SU-DHL-6 (cell line): ENCODE measurements at regions not wholly inside any gene's neighbourhood (a gene's known extent, or its start where the extent isn't known, plus 50 kb on each side); places are given as distances from the start of the nearest gene placed in this dataset.

ENCODE experiments used
- EZH2phosphoT487 ChIP-seq: fragments of 200-600 bp; sonication (generic), shearing (Covaris generic); conservative IDR thresholded peaks from 2 replicates; pipeline ENCODE4 v1.6.1; 2018; ENCODE audit warnings: mild to moderate bottlenecking, antibody characterized with exemption, low read length, moderate library complexity, mixed read lengths
- TF ChIP-seq, protein P1 (sequence below): fragments of 200-600 bp; sonication (generic); IDR thresholded peaks from one replicate; pipeline ENCODE4 v1.5.1; 2017; ENCODE audit warnings: antibody characterized with exemption, mild to moderate bottlenecking, low read length, moderate library complexity; ENCODE audit not compliant: insufficient read depth, poor library complexity, severe bottlenecking

DNA sequence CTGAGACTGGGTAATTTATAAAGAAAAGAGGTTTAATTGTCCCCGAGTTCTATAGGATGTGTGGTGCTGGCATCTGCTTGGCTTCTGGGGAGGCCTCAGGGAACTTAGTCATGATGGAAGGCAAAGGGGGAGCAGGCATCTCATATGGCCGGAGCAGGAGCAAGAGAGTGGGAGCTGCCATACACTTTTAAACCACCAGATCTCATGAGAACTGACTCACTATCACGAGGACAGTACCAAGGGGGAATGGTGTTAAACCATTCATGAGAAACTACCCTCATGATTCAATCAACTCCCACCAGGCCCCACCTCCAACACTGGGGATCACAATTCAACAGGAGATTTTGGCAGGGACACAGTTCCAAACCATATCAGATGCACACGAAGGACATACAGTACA, 199.9 kb upstream of the DPP6 start:
- TF ChIP-seq, protein P1, sequence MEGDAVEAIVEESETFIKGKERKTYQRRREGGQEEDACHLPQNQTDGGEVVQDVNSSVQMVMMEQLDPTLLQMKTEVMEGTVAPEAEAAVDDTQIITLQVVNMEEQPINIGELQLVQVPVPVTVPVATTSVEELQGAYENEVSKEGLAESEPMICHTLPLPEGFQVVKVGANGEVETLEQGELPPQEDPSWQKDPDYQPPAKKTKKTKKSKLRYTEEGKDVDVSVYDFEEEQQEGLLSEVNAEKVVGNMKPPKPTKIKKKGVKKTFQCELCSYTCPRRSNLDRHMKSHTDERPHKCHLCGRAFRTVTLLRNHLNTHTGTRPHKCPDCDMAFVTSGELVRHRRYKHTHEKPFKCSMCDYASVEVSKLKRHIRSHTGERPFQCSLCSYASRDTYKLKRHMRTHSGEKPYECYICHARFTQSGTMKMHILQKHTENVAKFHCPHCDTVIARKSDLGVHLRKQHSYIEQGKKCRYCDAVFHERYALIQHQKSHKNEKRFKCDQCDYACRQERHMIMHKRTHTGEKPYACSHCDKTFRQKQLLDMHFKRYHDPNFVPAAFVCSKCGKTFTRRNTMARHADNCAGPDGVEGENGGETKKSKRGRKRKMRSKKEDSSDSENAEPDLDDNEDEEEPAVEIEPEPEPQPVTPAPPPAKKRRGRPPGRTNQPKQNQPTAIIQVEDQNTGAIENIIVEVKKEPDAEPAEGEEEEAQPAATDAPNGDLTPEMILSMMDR, result no peak
- no peak for TF ChIP-seq EZH2phosphoT487
